GM21576 (cell line): ENCODE measurements at regions not wholly inside any gene's neighbourhood (a gene's known extent, or its start where the extent isn't known, plus 50 kb on each side); places are given as distances from the start of the nearest gene placed in this dataset.

Experiments used
- ATAC-seq: cut with Tn5 transposase; IDR thresholded peaks from one replicate; pipeline ENCODE4 v1.9.1; 2021; ENCODE audit warnings: mild to moderate bottlenecking, moderate library complexity; ENCODE audit not compliant: unreplicated experiment

DNA sequence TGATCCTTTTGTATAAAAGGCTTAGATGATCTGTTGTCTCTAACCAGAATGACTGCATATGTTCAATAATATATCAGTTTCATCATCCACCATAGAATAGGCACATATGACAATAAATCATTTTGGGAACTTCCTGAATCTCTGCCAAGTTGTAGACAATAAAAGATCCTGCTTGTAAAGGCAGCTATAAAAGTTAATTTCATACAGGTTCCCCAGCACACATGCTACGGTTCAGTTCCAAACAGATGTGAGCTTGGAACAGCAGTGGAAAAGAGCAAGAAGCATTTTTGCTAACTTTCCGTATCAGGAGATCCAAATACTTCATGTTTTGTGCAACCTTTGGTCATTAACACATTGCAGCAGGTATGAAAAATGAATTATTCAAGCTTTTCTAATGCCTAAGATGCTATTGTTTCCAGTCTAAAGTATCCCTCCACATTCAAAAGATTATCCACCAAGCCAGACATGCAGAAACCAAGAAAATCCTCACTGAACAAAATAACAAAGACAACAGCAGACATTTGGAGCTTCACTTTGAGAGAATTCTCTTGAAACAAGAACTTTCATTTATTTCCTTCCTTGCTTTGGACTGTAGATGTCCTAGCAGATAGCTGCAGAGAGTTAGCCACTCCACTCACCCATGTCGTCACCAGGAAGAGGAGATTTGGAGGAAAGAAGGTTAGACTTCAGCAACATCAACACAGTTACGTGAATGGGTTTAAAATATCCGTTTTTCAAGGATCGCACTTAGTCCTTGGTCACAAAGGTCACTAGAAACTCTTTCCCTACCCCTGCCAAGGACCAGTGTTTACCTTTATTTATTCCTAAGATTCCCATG is 453.5 kb upstream of the JARID2 start:
- no peak for ATAC-seq

DNA sequence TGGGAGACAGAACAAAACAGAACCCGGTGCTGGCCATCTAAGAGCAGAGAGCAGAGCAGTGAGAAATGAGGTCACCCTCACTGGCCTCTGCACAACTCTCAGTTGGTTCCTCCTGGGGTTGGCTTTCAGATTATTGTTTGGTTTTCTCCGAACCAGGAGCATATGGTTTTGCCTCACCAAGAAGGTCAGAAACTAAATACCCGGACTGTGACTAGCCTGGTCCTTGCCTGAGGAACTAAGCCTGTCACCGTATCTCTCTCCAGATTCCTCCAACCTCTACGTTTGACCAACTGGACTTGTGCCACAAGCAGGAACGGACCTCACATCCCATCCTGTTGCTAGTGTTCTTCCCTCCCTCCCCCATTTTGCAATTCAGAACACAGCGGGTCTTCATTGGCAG is 450.4 kb upstream of the JARID2 start:
- no peak for ATAC-seq

- no peak for ATAC-seq
Observed at GRCh38 chr6:14796974-14797762, 448.7 kb upstream of the JARID2 start.

DNA sequence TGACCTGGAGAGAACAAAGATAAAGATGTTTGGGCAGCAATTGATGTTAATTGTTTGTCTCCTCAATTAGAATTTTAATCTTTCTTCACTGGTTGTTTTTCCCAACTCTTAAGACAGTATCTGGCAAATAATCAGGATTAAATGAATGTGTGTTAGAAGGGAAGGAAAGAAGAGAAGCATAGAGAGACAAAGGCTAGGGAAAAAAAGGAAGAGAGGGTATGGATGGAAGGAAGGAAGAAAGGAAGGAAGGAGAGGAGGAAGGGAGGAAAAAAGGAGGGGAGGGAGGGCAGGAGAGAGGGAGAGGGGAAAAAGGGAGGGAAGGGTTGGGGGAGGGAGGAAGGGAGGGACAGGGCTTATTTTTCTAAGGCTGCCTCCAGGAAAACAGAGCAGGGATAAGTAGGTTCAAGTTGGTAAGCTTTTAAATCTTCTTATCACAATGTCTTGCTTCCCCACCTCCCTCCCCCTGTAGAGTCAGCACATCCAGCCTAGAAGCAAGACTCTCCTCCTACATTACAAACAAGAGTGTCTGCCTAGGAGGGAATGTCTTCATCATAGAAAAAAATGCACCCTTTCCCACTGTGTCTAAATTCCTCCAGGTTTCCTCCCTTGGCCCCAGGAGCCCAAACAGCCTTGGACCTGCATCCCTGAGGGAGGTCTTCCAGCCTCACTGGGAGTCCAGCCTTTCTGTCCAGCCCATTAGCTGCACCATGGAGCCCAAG is 447.8 kb upstream of the JARID2 start:
- no peak for ATAC-seq

- no peak for ATAC-seq
Observed at GRCh38 chr6:14798594-14798982, 447.3 kb upstream of the JARID2 start.

DNA sequence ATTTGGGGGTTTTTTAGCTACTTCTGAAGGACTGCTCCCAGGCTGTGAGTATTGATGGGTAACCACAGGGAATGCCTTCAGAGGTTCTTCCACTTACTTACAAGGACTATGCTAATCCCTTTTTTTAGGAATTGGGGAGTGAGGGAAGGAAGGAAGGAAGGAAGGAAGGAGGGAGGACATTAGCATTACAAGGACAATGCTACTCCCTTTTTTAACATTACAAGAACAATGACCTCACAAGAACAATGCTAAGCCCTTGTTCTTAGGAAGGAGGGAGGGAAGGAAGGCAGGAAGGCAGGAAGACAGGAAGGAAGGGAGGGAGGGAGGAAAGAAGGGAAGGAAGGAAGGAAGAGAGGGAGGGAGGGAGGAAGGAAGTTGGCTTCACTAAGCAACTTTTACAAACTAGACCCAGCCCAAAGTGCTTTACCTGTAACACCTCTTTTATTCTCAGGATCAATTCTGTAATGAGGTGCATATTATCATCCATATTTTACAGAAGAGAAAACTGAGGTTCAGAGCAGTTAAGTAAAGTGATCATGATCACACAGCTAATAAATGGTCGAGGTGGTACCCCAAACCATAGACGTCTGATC is 446.8 kb upstream of the JARID2 start:
- no peak for ATAC-seq

DNA sequence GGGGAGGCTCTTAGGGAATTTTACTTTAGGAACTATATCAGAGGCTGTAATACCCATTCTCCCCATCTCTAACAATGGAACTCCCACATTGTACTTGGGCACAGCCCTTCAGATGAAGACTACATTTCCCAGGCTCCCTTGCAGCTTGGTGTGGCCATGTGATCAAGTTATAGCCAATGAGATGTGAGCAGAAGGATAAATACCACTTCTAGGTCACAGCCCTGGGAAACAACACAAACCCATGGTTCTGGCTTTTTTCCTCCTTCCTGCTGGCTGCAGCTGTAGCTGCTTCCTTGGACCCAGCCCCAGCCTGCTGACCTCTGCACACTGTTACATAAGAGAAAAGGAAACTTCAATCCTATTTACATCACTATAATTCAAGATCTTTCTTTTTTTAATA is 445.9 kb upstream of the JARID2 start:
- ATAC-seq, result peak; percentile 68

DNA sequence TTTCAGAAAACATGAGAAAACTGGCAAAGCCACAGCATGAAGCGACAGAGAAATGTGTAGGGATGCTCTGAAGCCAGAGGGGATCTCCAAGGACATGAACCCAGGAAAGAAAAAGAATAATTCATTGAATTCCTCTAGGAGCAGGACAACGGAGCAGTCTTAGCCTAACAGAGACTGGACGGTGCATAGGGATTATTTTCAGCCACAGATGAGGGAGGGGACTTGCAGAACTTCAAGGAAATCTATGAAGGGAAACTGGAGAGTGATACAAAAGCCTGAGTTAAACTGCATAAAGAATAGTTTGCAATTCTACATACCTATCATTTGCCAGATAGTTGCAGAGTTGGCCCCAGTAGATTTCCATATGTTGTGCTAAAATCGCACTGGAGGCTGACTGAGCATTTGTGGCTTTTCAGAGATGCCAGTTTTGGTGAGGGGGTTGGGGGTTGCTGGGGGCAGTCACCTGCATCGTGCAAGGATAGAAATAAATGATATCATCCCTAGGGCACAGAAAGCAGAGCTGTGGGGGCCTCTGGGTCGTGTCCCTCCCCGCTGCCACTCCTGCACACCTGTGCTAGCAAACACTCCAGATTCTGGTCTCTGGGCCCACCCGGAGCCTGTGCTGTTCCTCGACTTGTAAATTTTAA is 443.2 kb upstream of the JARID2 start:
- no peak for ATAC-seq

DNA sequence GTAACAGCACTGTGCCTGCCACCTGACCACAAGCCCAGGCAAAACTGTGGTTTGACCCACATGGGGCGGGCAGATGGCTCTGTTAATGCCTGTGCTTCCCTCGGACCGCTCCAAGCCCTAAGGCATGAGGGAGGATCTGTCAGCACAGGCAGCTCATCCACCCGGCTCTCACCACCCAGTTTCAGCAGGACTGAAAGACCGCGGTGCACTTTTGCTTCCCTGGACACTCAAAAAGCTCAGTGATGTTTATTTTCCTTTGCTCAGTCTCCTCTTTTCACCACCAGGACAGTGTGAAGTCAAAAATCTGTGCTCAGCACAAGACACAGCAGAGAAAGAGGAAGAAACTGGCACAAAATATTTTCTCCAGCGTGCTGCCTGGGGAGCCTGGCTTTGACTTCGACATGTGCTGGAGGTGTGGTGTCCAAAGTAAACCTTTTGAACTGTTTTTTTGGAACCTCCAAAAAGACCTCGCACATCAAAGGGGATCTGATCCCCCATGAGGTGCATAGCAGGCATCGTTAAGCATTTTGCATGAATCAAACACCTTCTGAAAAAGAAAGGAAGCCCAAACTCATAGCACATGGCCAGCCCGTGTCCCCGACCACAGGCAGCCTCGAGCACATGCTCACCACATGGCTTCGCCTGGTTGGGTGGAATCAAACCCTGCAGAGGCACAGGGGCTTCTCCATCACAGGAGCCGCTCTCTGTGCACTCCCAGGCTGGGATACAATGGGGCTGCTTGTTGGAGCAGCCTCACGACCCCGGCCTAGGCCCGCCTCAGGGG is 441.7 kb upstream of the JARID2 start:
- no peak for ATAC-seq

DNA sequence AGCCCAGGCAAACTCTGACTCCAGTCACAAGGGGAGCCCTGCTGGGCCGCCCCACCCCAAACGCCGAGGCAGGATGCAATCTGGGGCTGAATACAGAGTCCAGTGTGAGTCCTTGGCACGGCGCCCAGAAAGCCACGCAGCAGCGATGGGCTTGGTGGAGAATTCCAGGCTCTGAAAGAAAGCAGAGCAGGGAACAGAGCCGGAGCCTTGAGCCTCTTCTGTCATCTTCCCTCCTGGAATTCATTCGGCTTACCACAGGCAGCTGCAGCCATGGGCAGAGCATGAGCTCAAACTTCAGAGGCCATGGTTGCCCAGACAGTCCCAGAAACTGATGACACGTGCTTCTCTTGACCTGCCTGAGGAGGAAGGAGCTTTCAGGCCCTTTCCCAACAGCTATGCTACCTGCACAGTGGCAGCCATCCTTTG is 441.1 kb upstream of the JARID2 start:
- no peak for ATAC-seq

- ATAC-seq, result no peak
Observed at GRCh38 chr6:14806101-14806500, 439.8 kb upstream of the JARID2 start.

DNA sequence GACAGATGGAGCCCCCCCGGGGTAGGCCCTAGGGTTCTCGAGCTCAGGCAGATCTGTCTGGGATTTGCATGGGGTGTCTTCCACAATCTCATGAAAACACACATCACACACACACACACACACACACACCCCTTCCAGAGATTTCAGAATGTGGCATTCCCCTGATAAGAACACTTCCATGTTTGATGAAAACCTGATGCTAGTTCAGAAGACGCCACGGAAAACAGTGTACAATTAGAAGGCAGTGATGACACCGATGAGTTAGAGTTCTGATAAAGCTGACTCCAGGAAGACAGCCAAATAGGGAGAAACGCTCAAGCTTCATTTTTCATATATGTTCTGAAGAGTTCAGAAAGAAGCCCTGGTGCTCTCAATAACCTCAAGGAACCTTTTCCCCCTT is 438.7 kb upstream of the JARID2 start:
- ATAC-seq, result no peak

DNA sequence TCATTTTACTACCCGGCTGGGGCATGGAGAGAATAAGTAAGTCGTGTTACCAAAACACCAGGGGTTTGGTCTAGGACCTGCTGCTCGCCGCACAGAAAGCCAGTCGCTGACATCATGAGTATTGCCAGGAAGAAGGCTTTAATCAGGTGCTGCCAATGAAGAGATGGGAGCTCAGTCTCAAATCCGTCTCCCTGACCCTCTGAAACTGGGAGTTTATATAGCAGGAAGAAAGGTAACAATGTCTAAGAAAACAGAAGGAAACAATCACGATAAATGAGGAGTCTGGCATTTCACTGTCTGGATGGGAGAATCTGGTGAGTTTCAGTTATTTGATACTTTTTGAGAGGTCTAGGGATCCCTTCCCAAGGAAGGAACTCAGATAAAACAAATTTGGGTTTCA is 437.9 kb upstream of the JARID2 start:
- no peak for ATAC-seq

DNA sequence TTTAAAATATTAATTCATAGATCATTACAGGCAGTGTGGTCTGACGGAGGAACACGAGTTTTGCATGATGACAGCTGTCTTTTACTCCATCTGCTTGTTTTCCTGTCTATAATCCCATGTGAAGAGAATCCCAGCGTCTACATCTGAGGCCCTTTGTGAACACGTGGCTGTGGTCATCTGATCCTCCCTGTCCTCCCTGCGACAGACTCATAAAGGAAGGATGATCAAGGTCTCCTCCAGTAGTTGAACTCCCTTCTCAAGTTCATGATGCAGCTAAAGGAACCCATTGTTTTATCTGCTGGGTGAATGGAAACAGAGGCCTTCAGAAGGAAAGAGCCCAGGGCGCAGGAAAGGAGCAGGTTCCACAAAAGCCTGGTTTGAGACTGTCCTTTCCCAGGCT is 435.8 kb upstream of the JARID2 start:
- ATAC-seq, result no peak

- ATAC-seq, result no peak
Observed at GRCh38 chr6:14811775-14812428, 434.0 kb upstream of the JARID2 start.

GRCh38 chr6:14814016-14814415 is 431.9 kb upstream of the JARID2 start:
- ATAC-seq, result no peak

- no peak for ATAC-seq
Observed at GRCh38 chr6:14816116-14816859, 429.6 kb upstream of the JARID2 start.

DNA sequence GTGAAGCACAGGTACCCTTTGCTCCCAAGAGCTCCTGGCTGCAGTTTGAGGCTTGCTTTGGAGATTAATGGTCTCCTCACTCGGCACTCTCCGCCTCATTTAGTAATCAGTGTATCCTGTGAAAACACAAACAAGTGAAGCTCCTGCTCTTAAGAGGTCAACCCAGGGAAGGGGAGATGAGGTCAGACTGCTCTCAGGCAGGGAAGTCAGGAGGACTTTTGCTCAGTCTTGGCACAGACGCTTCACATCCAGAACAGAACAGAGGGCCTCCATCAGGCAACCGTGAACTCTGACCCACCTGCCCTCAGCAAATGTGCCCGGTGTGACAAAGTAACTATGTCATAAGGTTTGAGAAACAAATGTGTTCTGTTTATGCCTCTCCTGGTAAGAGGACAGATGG is 428.8 kb upstream of the JARID2 start:
- ATAC-seq, result no peak

GRCh38 chr6:14818422-14818884 is 427.4 kb upstream of the JARID2 start:
- no peak for ATAC-seq
